ENCODE measurements at regions not wholly inside any gene's neighbourhood (a gene's known extent, or its start where the extent isn't known, plus 50 kb on each side); places are given as distances from the start of the nearest gene placed in this dataset.
"Not testable (repeated sequence)": the region's sequence is repeated elsewhere in the genome, so short reads cannot be mapped to it uniquely, and the experiment has no call there.

DNA sequence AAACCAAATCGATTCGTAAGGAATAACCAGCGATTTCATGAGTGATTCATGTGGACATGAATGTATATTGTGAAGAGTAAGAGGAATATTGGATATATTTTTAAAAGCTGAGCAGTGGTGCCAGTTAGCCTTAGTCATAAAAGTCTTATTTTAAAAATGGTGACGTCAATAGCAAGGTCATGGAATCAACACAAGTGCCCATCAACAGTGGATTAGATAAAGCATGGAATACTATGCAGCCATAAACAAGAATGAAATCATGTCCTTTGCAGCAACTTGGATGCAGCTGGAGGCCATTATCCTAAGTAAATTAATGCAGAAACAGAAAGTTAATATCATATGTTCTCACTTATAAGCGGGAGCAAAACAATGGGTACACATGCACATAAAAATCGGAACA is 89.0 kb upstream of the STOX2 start:
- DNase-seq: no peak

DNA sequence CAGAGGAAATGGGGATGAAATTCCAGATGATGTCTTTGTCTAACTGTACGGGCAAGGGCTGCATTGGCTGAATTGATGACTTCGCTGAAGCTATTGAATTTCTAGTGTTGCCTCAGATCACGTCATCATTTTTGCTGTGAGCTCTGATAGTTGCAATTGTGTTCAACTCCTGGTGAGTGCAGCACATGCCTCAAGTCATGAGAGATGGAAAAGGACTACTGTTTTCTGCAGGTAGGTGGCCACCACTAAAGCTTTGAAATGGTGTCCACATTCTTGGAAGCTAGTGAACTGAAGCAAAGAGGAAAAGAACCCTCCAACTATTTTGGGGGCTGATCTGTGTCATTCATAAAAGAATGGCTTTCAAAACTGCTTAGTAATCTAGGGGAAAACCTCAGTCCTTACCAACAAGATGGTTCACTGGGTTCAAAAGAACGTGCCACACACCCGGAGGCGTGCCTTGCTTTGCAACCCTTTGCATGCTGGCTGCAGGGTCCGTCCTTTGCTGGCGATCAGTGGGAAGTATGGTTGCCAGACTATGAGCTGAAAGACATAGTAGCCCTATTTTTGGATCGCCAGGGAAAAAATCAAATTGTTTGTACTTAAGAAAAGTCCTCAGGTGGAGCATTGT is 88.1 kb upstream of the STOX2 start:
- no peak for DNase-seq

DNA sequence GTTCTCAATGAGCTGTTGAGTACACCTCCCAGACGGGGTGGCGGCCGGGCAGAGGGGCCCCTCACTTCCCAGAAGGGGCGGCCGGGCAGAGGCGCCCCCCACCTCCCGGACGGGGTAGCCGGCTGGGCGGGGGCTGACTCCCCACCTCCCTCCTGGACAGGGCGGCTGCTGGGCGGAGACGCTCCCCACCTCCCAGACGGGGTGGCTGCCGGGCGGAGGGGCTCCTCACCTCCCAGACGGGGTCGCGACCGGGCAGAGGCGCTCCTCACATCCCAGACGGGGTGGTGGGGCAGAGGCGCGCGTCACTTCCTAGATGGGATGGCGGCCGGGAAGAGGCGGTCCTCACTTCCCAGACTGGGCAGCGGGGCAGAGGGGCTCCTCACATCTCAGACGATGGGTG is 86.5 kb upstream of the STOX2 start:
- DNase-seq: not testable (repeated sequence)

DNA sequence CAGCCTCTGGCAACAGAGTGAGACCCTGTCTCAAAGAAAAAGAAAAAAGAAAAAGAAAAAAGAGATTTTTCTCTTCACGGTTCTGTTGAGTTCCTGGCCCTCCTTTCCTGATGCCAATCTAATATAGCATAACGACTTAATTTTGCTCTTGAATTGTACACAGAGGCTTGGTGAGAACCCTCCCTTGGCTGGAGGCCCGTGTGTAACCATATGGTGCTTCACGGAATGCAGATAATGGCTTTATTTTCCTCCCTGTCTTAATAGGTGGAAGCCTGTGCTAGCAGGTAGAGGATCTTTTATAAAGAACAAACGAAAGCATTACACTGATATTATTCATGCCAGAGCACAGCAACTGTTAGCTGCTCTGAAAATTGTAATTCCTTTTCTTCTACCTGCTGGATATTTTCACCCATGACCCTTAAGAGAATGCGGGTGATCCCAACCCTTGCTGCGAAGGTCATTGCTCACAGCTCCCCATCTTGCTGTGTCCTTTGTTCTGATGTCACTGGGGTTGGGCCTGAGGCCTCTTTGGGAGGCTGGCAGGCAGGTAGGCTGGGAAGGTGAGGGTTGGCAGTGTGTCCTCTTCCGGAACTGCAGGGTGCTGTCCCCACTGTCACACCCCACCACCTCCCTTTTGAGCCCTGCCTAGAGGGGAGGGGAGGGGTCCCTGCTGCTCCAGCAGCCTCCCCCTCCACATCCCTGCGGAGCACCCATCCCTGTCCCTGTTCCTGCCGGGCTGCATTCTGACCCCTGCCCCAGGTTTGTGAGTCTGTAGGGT is 83.8 kb upstream of the STOX2 start:
- no peak for DNase-seq

DNA sequence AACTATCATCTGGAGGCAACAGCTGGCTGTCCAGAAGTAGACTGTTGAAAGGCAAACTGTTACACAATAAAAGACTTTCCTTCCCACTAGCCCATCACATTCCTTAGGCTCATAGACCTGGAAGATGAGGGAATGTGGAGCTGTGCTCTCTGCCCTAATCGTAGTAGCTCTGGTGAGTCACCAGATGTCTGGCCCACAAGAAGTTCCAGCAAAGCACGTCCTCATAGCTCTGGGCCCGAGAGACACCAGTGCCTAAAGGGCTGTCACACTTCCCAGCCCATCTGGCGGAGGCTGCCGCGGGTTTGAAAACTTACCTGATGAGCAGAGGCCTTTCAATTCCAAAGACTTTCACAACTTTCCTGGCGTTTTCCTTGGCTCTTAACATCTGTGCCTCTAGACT is 81.7 kb upstream of the STOX2 start:
- DNase-seq: no peak

DNA sequence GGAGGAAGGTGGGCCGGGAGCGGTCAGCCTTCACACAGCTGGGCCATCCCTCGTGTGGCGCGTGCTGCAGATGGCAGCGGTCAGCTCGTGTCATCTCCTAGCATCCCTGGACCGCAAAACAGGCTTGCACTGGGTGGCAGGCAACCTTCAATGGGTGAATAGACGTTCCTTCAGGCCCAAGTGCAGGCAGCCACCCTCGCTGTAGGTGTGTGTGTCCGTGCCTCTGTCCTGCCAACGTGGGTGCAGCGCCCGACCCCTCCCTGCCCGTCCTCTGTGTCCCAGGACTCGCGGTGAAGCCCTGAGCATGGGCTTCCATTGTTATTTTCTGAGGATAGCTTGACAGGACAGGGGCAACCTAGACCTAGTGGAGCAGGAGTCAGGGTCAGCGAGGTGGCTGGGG is 79.8 kb upstream of the STOX2 start:
- no peak for DNase-seq

DNA sequence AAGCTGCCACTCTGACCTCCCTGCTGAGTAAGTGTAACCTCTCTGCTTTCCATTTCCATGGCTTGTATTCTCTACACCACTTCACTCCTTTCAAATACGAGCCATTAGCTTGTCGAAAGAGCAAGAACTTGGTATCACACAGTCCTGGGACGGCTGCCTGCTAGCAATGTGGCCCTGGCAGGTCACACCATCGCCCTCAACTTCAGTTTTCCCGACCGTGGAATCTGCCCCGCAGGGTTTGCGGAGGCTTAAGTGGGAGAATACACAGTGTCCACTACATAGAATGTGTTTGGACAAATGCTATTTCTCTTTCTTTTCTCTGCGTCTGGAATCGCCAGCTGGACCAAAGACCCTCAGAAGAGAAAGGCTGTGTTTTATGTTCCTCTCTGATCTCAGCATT is 78.6 kb upstream of the STOX2 start:
- DNase-seq: no peak

DNA sequence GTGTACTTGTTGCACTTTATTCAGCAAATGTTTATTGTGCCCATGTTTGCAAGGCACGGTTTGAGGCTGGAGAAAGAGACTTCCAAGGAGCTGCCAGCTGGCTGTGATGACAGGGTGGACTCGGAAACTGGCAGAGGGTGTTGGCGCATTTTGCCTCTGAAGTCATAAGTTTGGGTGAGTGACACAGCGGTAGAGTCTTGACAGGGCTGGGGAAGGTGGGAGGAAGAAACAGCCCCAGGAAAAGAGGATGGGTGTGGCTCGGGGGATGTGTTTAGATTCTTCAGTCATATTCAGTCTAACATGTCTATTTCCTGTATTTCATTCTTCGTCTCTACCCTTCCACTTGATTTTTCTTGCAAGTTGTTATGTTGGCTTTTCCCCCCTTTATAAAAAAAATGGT is 77.0 kb upstream of the STOX2 start:
- no peak for DNase-seq

DNA sequence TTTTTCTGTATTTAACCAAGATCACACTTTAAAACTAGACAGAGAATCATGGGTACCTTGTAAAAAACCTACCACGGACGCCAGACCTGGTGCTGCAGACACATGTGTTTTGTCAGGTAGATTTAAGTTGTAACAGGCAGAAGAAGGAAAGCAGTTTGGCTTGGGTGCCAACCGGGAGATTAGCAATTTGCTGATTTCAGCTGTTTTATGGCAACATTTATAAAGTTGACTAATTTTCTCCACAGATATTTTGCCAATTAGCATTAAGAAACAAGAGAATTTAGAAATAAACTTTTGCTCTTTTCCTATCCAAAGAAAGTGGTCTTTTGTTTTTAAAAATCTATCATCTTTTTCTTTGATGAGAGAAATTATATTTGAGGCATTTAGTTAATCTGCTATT is 76.3 kb upstream of the STOX2 start:
- DNase-seq: no peak

DNA sequence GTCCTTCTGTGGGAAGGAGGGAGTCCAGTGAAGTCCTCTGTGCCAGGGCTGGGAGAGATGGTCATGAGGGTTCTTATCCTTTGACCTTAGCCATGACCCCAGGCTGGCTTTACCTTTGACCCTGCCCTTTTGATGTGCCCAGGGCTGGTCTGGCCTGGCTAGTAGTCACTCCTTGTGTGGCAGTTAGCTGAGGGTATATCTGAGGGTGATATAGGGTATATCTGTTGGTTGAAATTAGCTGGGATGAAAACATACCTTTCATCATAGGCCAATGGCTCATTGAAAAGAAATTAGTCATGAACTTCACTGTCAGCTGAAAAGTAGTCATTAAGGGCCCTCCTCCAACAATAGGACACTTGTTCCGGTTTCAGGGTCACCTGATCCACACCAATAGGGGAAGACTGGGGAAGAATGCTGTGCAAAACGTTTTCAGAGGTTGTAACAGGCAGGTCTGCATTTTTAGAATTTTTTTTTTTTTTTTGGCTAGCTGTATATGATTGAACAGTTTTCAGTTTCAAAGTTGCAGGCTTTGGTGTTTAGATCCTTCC is 74.6 kb upstream of the STOX2 start:
- no peak for DNase-seq

DNA sequence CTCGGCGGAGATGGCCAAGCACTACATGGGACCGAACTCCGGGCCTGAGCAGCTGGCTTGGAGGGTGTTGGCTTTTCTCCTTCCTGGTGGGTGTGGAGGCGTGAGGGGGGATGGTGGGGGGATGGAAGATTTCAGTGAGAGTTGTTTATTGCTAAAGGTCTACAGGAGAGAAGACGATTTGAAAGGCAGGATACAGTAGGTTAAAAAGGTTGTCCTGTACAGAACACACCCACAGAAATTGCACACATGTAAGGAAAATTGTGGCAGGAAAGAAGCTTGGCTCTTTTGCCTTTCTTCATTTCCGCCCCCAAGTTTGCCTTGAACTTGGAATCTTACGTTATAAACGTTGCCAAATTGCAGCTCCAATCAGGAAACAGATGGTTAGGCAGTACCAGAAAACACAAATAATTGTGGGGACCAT is 74.1 kb upstream of the STOX2 start:
- DNase-seq: peak; percentile 35

DNA sequence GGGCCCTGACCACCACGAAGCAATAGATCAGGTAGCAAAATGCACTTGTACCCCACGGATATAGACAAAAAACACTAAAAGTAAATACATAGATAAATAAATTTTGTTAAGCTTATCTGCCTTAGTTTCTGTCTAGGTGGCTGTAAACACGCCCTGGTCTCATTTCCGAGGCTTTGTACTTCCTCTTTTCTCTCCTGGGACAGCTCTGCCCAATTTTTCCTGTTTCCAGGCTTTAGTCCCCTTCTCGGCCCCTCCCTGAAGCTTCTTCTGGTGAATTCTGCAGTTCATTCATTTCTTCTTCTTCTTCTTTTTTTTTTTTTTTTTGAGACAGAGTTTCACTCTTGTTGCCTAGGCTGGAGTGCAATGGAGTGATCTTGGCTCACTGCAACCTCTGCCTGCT is 73.4 kb upstream of the STOX2 start:
- no peak for DNase-seq

DNA sequence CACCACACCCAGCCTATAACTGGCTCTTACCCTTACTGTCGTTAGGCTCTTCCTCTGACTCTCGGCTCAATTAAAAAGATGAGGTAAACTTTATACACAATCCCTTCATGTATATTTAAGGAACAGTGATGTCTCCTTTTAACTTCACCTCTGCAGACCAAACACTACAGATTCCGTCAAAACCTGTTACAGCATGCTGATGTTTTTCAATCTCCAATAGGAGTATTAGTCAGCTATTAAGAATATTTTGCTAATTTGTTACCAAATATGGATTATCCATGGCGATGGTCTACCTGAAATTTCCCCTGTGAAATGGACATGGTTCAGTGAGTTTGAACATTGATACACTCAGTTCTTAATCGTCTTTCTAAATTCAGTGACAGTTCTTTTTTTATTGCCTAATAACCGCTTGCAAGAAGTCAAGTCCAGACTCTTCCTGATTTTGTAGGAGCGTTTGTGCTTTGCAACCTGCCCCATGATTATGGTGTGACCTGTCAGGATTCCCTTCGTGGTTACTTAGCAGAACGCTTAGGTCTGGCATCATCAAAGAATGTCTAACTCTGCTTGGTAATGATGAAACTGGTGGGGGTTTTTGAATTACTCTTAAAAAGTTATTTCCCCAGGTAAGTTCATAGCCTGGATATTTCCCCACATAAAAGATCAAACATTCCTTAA is 72.2 kb upstream of the STOX2 start:
- DNase-seq: no peak

DNA sequence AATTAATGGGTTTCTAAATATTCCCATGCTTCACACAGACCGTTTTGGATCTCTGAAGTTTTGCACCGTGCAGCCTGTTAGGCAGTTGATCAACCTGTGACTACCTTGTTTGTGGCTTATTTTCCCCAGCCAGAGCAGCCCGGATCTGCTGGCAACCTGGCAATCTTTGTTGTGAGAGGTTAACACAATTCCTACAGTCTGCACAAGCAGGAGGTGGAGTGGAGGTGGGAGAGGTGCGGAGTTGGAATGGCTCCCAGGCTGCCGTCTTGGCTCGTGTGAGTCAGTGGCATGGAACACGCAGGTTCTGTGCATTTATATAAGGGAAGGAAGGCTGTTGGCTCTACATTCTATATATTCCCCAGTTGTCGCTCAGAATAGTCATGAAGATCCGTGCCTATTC is 70.9 kb upstream of the STOX2 start:
- DNase-seq: no peak

DNA sequence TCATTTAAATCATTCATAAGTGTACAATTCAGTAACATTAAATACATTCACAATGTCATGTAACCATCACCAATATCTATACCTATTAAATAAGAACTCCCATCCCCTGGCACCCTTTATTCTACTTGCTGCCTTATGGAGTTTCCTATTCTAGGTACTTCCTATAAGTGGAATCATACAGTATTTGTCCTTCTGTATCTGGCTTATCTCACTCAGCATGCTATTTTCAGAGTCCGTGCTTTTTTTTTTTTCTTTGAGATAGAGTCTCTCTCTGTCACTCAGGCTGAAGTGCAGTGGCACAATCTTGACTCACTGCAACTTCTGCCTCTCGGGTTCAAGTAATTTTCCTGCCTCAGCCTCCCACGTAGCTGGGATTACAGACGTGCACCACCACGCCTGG is 67.9 kb upstream of the STOX2 start:
- no peak for DNase-seq

DNA sequence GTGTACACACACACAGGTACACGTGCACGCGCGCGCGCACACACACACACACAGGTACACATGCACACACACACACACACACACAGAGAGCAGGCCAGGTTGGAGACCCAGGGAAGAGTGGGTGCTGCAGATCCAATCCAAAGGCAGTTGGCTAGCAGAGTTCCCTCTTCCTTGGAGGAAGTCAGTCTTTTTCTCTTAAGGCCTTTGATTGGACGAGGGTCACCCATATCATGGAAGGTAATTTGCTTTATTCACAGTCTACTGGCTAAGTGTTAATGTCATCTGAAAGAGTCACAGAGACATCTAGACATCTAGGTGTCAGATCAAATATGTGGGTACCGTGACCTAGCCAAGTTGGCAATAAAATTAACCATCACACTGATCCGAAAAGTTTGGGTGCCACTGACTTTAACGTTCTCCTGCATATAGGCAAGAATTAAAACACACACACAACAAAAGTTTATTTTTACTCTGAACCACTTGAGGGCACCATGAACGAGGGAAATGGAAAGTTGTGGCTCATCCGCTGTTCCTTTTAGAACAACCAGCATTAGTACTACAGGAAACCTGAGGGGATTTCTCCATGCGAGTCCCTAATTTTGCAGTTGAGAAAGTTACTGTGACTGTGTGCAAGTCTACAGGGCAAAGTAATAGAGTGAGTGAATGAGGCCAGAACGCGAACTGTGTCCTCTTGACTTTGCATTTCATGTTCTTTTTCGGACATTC is 66.0 kb upstream of the STOX2 start:
- peak; percentile 58 for DNase-seq

DNA sequence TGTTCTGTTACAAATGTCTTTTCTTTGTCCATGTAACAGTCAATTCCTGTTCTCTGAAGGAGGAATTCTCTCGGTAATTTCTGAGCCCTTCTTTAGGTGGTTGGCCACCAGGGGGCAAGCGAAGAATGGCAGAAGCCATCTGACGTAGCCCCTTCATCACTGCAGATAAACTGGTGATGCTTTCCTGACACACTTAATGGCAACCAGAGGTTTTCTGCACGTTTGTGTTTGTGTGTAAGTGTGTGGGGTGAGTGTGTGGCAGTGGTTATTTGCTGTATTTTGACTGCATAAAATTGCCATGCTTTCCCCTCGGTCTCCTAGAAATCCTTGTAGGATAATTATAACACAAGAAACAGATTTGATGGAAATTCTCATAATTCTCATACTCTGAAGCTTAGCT is 64.8 kb upstream of the STOX2 start:
- peak; percentile 81 for DNase-seq

DNA sequence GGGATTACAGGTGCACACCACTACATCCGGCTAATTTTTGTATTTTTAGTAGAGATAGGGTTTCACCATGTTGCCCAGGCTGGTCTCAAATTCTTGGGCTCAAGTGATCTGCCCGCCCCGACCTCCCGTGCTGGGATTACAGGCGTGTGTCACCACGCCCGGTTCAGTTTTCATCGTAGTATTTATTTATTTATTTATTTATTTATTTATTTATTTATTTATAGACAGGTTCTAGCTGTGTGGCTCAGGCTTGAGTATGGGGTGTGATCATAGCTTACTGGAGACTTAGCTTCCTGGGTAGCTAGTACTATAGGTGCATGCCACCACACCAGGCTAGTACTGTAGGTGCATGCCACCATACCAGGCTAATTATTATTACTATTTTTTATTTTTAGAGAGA is 64.1 kb upstream of the STOX2 start:
- no peak for DNase-seq

DNA sequence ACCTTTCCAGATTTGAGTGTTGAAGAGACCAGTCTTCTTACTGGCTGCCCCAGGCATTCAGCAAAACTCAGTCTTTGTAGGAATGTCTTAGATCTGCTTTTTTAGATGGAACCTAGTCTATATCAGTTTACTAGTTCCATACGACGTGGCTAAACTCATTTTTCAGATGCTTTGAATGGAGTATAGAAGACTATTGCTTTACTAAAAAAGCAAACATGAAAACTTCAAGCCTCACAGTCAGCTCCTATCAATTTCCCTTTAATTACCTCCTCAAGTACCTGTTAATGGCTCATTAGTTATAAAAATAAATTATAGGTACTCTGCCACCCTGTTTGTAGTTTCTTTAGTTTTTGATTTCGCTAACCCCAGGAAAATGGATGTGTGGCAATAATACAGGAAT is 63.0 kb upstream of the STOX2 start:
- DNase-seq: no peak

DNA sequence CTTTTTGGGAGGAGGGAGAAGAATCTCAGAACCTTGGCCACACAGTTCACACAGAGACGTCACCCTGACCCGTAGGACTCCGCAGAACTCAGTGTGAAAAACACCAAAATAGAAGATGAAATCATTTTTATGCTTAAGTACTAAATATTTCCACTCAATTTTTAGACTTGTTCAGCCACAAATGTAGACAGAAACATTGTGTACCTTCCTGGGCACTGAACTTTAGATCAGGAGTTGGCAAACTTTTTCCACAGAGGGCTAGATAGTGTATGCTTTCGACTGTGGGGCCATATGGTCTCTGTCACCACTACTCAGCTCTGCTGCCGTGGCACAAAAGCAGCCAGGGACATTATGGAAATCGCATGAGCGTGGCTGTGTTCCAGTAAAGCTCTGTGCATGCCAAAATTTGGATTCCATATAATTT is 61.8 kb upstream of the STOX2 start:
- DNase-seq: peak; percentile 56

DNA sequence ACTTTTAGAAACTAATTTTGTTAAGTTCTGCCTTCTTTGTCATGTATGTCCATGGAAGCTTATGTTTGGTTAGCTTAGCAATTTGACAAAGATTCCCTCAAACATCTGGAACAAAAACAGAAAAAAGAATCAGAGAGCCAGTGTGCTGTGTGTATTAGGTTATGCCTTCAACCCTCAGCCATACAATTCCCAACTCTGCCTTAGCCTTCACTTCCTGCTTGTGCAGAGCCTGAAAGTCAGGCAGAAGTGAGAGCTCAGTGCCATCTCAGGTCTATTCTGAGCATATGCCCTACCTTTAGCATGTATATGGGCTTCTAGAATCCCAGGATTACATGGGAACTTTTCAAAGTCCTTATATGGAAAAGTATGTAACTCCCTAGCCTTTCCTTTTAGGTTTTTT is 58.2 kb upstream of the STOX2 start:
- DNase-seq: no peak

DNA sequence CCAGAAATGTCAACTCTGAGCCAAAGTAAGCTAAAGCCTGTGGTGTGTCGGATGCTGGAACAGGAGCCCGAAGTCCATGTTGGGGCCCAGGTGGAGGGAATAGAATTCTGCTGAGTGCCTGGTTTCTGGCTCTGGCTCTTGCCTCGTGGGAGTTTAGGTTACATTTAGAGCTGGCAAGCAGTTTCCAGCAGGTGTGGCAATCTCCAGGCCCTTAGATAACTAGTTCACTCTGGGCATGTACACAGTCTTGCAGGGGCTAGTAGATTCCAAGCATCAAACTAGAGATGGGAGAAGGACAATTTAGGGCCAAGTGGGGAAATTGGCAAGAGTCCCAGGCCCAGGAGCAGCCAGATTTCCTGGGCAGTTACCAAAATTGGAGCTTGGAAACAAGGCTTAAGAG is 56.3 kb upstream of the STOX2 start:
- no peak for DNase-seq
